ENCODE measurements at regions not wholly inside any gene's neighbourhood (a gene's known extent, or its start where the extent isn't known, plus 50 kb on each side); places are given as distances from the start of the nearest gene placed in this dataset.
A peak's percentile ranks its signal among the peaks of the same experiment; 100 is the strongest.

GRCh38 chr5:152462021-152462721 is 57.1 kb upstream of the NMUR2 start:
- peak; percentile 43 to 54 (median 43); a peak in 5 of 6 replicates for TF ChIP-seq CTCF (IDR thresholded peaks at IDR 0.05 in 2 of 3, conservative IDR thresholded peaks at IDR 0.05 in 1 of 3; ENCODE audit: control insufficient read depth in 2 of 3, extremely low read depth in 1 of 3, insufficient read depth in 1 of 3, low read depth in 3 of 3, low read length in 3 of 3)
- TF ChIP-seq POLR2AphosphoS5 (IDR thresholded peaks at IDR 0.05; ENCODE audit: low read length) = no peak
- no peak for TF ChIP-seq EGR1 (IDR thresholded peaks at IDR 0.05; ENCODE audit: borderline replicate concordance in 1 of 2, low read depth in 2 of 2, low read length in 2 of 2)
- no peak for TF ChIP-seq CREB1 (IDR thresholded peaks at IDR 0.05; ENCODE audit: low read depth)
- TF ChIP-seq JUNB (IDR thresholded peaks at IDR 0.05) = 0 out of 2 replicates have a peak, but pooled peaks have one; percentile 8
- TF ChIP-seq STAT3 (IDR thresholded peaks at IDR 0.05; ENCODE audit: low read depth, low read length) = no peak
- no peak for TF ChIP-seq POLR2A (IDR thresholded peaks at IDR 0.05; ENCODE audit: low read depth, low read length)
- TF ChIP-seq EP300 (IDR thresholded peaks at IDR 0.05; ENCODE audit: borderline replicate concordance in 1 of 2, control insufficient read depth in 1 of 2, low read depth in 2 of 2, low read length in 2 of 2) = no peak
- TF ChIP-seq ZNF274 (IDR thresholded peaks at IDR 0.05; ENCODE audit: insufficient read depth, insufficient read length) = no peak
- no peak for TF ChIP-seq RFX5 (IDR thresholded peaks at IDR 0.05; ENCODE audit: low read depth, low read length)
- no peak for TF ChIP-seq CEBPB (IDR thresholded peaks at IDR 0.05; ENCODE audit: borderline replicate concordance in 1 of 2, low read depth in 2 of 2, low read length in 2 of 2)
- no peak for TF ChIP-seq SUZ12 (IDR thresholded peaks at IDR 0.05; ENCODE audit: unreplicated experiment)
- no peak for TF ChIP-seq SP1 (IDR thresholded peaks at IDR 0.05; ENCODE audit: low read depth, low read length)
